Astrocyte (in vitro differentiated cells and primary cell): ENCODE measurements at regions not wholly inside any gene's neighbourhood (a gene's known extent, or its start where the extent isn't known, plus 50 kb on each side); places are given as distances from the start of the nearest gene placed in this dataset.

Source experiments
- DNase-seq: peaks from one replicate; pipeline ENCODE4 v3.0.0-alpha.2; 2010; ENCODE audit warnings: low read depth
- FAIRE-seq: peaks from 2 replicates; lab custom pipeline; 2011; peaks lifted over from hg19 to GRCh38; lab: Jason Lieb, UNC
- H2AFZ ChIP-seq: 2 replicates; pipeline ENCODE4 v1.6.0; 2012; ENCODE audit warnings: low read depth, low read length, inconsistent platforms
- H3K27ac ChIP-seq: 2 replicates; pipeline ENCODE4 v1.5.1; 2011; ENCODE audit warnings: low read depth, low read length, inconsistent platforms
- H3K27me3 ChIP-seq: 2 replicates; pipeline ENCODE4 v1.6.0; 2011; ENCODE audit warnings: low read length, inconsistent platforms; ENCODE audit not compliant: insufficient read depth
- H3K36me3 ChIP-seq: 2 replicates; pipeline ENCODE4 v1.5.1; 2011; ENCODE audit warnings: low read length, inconsistent platforms; ENCODE audit not compliant: insufficient read depth
- H3K4me1 ChIP-seq: 2 replicates; pipeline ENCODE4 v1.5.1; 2011; ENCODE audit warnings: low read length, inconsistent platforms; ENCODE audit not compliant: insufficient read depth
- H3K4me2 ChIP-seq: 2 replicates; pipeline ENCODE4 v1.6.0; 2012; ENCODE audit warnings: low read length, inconsistent platforms
- H3K4me3 ChIP-seq: 2 replicates; pipeline ENCODE4 v1.5.1; 2011; ENCODE audit warnings: low read depth, mild to moderate bottlenecking, low read length, inconsistent platforms; ENCODE audit not compliant: insufficient read depth
- H3K79me2 ChIP-seq: 2 replicates; pipeline ENCODE4 v1.6.0; 2012; ENCODE audit warnings: mild to moderate bottlenecking, low read length, inconsistent platforms; ENCODE audit not compliant: insufficient read depth
- H3K9ac ChIP-seq: 2 replicates; pipeline ENCODE4 v1.6.0; 2012; ENCODE audit warnings: mild to moderate bottlenecking, low read length, inconsistent platforms
- H3K9me3 ChIP-seq: 2 replicates; pipeline ENCODE4 v1.5.1; 2012; ENCODE audit warnings: low read depth, mild to moderate bottlenecking, low read length, inconsistent platforms; ENCODE audit not compliant: insufficient read depth
- H4K20me1 ChIP-seq: 2 replicates; pipeline ENCODE4 v1.6.0; 2012; ENCODE audit warnings: low read length, inconsistent platforms; ENCODE audit not compliant: insufficient read depth
- H3K27ac Mint-ChIP-seq: one replicate; pipeline ENCODE4 v1.8.0; 2021; ENCODE audit warnings: mild to moderate bottlenecking, mixed read lengths; ENCODE audit not compliant: unreplicated experiment
- H3K27me3 Mint-ChIP-seq: one replicate; pipeline ENCODE4 v1.8.0; 2021; ENCODE audit warnings: low read depth, mixed read lengths; ENCODE audit not compliant: unreplicated experiment
- H3K36me3 Mint-ChIP-seq: one replicate; pipeline ENCODE4 v1.8.0; 2021; ENCODE audit warnings: low read depth, mixed read lengths; ENCODE audit not compliant: unreplicated experiment
- H3K4me1 Mint-ChIP-seq: one replicate; pipeline ENCODE4 v1.8.0; 2021; ENCODE audit warnings: low read depth, mixed read lengths; ENCODE audit not compliant: unreplicated experiment
- H3K4me3 Mint-ChIP-seq: one replicate; pipeline ENCODE4 v1.8.0; 2021; ENCODE audit warnings: mild to moderate bottlenecking, moderate library complexity, mixed read lengths; ENCODE audit not compliant: unreplicated experiment
- H3K9me3 Mint-ChIP-seq: one replicate; pipeline ENCODE4 v1.8.0; 2021; ENCODE audit warnings: mild to moderate bottlenecking, mixed read lengths; ENCODE audit not compliant: unreplicated experiment
- EZH2 ChIP-seq: IDR thresholded peaks from 2 replicates; pipeline ENCODE4 v1.6.1; 2012; ENCODE audit warnings: mild to moderate bottlenecking, low read length, inconsistent platforms; ENCODE audit not compliant: insufficient read depth
- TF ChIP-seq, protein P1 (sequence below): IDR thresholded peaks from 2 replicates; pipeline ENCODE4 v1.5.1; 2011; ENCODE audit warnings: low read depth, mild to moderate bottlenecking, inconsistent platforms, low read length, moderate library complexity; ENCODE audit not compliant: insufficient read depth

DNA sequence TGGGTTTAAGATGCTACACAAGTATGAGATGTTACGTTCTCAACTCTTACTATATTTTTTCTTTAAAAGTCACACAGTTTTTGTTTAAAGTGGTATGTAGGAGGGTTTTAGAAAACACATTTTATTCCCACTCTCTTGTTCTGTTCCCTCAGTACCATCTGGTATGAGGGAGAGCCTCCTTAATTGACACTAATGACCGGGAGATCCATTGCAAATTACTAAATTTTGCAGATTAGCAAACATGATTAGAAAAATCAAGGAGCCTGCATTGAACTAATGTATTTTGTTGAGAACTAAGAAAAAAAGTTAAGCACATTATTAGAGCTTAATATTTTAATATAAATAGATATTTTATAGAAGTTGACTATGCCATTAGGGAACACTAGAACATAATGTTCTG is 87.3 kb upstream of the UNC5C start:
- no peak overlapping the region for H3K4me2 ChIP-seq
- no peaks in the 10 kb centered on the region for H3K27me3 ChIP-seq
- no peaks in the 10 kb centered on the region for H3K4me1 Mint-ChIP-seq
- no peaks in the 10 kb centered on the region for H4K20me1 ChIP-seq
- H3K9ac ChIP-seq, result no peak overlapping the region
- FAIRE-seq (no peak), DNase-seq (no peak)
- H3K79me2 ChIP-seq, result no peaks in the 10 kb centered on the region
- H3K4me1 ChIP-seq, result no peaks in the 10 kb centered on the region
- no peaks in the 10 kb centered on the region for H3K36me3 ChIP-seq
- no peaks in the 10 kb centered on the region for H3K9me3 Mint-ChIP-seq
- no peak overlapping the region for H2AFZ ChIP-seq
- no peak overlapping the region for H3K27ac Mint-ChIP-seq
- H3K27me3 Mint-ChIP-seq, result no peaks in the 10 kb centered on the region
- no peak for TF ChIP-seq EZH2
- TF ChIP-seq, protein P1, sequence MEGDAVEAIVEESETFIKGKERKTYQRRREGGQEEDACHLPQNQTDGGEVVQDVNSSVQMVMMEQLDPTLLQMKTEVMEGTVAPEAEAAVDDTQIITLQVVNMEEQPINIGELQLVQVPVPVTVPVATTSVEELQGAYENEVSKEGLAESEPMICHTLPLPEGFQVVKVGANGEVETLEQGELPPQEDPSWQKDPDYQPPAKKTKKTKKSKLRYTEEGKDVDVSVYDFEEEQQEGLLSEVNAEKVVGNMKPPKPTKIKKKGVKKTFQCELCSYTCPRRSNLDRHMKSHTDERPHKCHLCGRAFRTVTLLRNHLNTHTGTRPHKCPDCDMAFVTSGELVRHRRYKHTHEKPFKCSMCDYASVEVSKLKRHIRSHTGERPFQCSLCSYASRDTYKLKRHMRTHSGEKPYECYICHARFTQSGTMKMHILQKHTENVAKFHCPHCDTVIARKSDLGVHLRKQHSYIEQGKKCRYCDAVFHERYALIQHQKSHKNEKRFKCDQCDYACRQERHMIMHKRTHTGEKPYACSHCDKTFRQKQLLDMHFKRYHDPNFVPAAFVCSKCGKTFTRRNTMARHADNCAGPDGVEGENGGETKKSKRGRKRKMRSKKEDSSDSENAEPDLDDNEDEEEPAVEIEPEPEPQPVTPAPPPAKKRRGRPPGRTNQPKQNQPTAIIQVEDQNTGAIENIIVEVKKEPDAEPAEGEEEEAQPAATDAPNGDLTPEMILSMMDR, result no peak
- H3K4me3 ChIP-seq, result no peak overlapping the region
- H3K36me3 Mint-ChIP-seq, result no peaks in the 10 kb centered on the region
- H3K4me3 Mint-ChIP-seq, result no peak overlapping the region
- H3K9me3 ChIP-seq, result no peaks in the 10 kb centered on the region
- no peak overlapping the region for H3K27ac ChIP-seq

DNA sequence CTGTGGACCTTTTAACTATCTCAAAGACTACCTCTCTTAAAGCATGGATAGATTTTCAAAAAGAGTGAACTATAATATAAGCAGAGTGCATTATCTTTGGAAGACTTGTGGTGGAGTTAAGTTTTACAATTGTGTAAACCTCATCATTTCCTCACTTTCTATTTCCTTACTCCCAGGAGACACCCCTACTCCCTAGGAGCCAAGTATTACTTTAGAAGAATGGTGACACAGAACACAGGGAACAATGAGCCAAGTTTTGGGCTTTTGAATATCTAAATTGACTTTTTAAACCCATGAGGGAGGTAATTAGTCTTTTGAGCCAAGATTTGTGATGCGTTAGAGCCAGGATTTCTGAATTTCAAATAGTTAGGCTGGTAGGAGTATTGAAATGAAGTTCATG is 78.9 kb upstream of the UNC5C start:
- no peak for FAIRE-seq
- H2AFZ ChIP-seq, result no peak overlapping the region
- no peaks in the 10 kb centered on the region for H3K4me1 ChIP-seq
- no peak overlapping the region for H3K27ac ChIP-seq
- no peak overlapping the region for H3K4me3 Mint-ChIP-seq
- H3K27me3 ChIP-seq, result no peaks in the 10 kb centered on the region
- no peaks in the 10 kb centered on the region for H4K20me1 ChIP-seq
- DNase-seq, result no peak
- no peaks in the 10 kb centered on the region for H3K79me2 ChIP-seq
- no peak overlapping the region for H3K4me3 ChIP-seq
- H3K9me3 ChIP-seq, result no peaks in the 10 kb centered on the region
- TF ChIP-seq, protein P1, result no peak
- no peak for TF ChIP-seq EZH2
- H3K36me3 Mint-ChIP-seq, result no peaks in the 10 kb centered on the region
- H3K27ac Mint-ChIP-seq, result no peak overlapping the region
- no peaks in the 10 kb centered on the region for H3K9me3 Mint-ChIP-seq
- H3K4me2 ChIP-seq, result no peak overlapping the region
- no peak overlapping the region for H3K9ac ChIP-seq
- H3K27me3 Mint-ChIP-seq, result no peaks in the 10 kb centered on the region
- no peaks in the 10 kb centered on the region for H3K36me3 ChIP-seq
- no peaks in the 10 kb centered on the region for H3K4me1 Mint-ChIP-seq

DNA sequence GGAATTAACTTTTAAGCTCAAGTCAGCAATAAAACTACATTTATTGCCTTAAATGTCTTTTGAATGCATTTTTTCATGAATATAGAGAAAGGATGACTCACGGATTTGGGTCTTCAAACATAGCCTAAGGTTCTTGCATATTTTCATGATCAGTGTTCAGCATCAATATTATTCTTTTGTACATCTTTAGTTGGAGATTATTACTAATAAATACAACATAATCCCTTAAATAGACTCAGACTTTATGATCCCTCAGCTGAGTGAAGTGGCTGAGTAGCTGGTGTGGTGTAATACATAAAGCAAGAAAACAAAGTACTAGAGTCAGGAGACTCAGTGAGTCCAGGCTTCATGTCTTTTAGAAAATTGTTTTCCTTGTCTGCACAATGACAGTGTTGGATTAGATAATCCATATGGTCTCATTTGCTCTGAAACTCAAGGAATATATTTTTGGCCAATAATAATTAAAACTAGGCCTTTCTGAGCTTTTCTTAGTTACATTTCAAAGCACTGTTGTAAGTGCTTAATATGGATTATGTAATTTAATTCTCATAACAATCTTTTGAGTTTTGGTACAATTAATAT is 78.3 kb upstream of the UNC5C start:
- no peak overlapping the region for H2AFZ ChIP-seq
- H3K4me3 Mint-ChIP-seq, result no peak overlapping the region
- H3K4me3 ChIP-seq, result no peak overlapping the region
- no peaks in the 10 kb centered on the region for H3K9me3 ChIP-seq
- TF ChIP-seq EZH2, result no peak
- TF ChIP-seq, protein P1, result no peak
- H4K20me1 ChIP-seq, result no peaks in the 10 kb centered on the region
- H3K4me1 ChIP-seq, result no peaks in the 10 kb centered on the region
- H3K36me3 Mint-ChIP-seq, result no peaks in the 10 kb centered on the region
- no peak overlapping the region for H3K9ac ChIP-seq
- no peak overlapping the region for H3K4me2 ChIP-seq
- H3K27me3 Mint-ChIP-seq, result no peaks in the 10 kb centered on the region
- no peaks in the 10 kb centered on the region for H3K36me3 ChIP-seq
- no peak overlapping the region for H3K27ac ChIP-seq
- DNase-seq (no peak), FAIRE-seq (no peak)
- H3K4me1 Mint-ChIP-seq, result no peaks in the 10 kb centered on the region
- no peaks in the 10 kb centered on the region for H3K27me3 ChIP-seq
- no peaks in the 10 kb centered on the region for H3K79me2 ChIP-seq
- H3K9me3 Mint-ChIP-seq, result no peaks in the 10 kb centered on the region
- H3K27ac Mint-ChIP-seq, result no peak overlapping the region
